GM18505 (cell line): ENCODE measurements at regions not wholly inside any gene's neighbourhood (a gene's known extent, or its start where the extent isn't known, plus 50 kb on each side); places are given as distances from the start of the nearest gene placed in this dataset.
"Not testable (repeated sequence)": the region's sequence is repeated elsewhere in the genome, so short reads cannot be mapped to it uniquely, and the experiment has no call there.

Experiments used
- ATAC-seq: cut with Tn5 transposase; IDR thresholded peaks from one replicate; pipeline ENCODE4 v1.9.1; 2021; ENCODE audit not compliant: unreplicated experiment
- POLR2A ChIP-seq: IDR thresholded peaks from 4 replicates; pipeline ENCODE4 v1.6.1; 2011; ENCODE audit warnings: borderline replicate concordance; ENCODE audit not compliant: insufficient read depth, insufficient read length; ENCODE audit errors: extremely low read depth

DNA sequence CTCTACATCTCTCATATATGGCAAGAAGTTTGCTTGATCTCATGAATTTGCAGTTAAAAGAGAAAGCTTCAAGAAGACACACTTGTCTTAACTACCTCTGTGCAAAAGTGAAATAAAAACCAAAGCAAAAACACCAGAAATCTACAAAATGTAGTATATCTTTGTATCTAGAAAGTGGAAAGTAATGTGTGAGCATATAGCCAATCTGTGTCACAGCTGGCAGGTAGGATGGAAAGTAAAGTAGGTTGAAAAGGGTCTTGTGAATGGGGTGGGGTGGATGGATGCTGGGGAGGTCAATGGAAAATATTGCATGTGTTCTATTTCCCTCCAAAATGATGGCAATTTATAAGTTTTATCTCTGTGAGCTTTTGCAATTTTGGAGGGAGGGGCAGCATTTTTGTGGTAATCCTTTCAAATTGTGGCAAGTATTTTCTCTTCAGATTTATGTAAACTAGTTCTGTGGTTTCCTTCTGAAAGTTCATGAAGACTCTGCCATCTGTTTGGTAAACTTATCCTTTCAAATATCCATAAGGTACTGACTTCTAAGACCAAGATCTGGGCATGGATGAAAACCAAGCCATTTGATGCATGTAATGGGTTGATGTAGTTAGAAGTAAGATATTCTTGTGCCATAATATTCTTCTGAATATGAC lies 215.9 kb upstream of the GIMD1 start:
- TF ChIP-seq POLR2A = no peak
- ATAC-seq = no peak

DNA sequence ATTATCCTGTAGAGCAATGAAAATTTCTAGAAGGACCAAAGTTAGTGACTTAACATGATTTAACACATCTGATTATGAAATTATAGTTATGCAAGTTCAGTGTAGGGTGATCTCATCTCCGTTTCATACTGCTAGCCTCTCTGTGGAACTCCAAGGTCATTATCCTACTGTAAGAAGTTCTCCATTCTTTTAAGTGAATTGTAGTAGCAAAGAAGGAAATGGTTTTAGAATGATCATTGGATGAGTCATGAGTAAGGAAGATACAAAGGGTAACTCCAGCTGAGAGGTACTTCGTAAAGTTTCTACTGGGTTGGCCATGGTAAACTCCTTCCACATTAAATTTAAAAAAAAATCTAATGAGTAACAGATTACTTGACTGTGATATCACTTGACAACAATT lies 215.0 kb upstream of the GIMD1 start:
- no peak for TF ChIP-seq POLR2A
- no peak for ATAC-seq

DNA sequence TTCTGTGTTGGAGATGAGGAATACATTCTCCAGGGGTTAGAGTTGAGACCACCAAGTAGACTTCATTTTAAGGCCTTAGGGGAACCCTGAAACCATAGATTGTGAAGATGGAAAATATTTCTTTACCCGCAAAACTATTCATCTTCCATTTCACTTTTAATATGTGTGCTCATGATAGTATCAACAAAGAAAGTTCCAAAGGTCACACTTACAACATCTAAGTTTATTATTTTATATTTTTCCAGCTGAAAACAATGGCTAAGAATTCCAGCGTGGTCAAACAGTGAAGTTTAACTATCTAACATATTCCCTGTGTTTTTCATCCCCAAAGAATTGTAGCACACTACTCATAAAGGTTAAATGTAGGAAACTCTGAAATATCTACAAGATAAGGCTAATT lies 214.5 kb upstream of the GIMD1 start:
- ATAC-seq = no peak
- TF ChIP-seq POLR2A = no peak

DNA sequence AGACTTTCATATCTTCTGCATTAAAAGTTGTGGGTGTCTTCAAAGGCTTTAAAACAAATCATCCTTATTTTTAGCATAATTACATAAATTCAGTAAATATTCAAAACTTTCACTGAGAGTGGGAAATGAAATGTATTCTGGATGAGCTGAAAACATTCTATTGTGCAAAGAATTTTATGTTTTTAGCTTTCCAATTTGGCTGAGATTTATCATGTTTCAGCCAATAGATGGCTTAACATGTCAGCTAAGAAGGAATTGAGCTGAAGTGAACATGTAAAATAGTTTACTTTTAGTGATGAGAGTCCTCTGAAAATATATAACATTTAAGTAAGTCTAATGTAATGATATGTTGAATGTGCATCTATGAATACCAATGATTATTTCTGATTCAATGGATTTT lies 213.5 kb upstream of the GIMD1 start:
- TF ChIP-seq POLR2A = no peak
- ATAC-seq = no peak

DNA sequence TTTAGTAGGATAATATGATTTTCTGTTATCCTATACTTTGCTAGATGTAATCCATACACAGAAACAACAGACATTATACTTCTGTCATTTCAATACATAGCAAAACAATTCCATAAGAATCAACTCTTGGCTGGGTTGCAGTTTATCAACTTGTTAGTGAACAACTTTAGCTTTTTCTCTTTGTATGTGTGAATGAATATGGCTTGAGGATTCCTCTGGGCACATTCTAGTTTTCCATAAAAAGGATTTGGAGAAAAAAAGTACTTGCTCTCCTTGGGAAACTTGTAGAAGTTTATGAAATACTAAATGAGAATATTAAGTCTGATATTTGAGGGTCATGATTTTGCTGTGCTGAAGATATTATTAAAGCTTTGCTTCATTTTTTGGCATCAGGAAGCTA lies 210.7 kb upstream of the GIMD1 start:
- TF ChIP-seq POLR2A = no peak
- no peak for ATAC-seq

DNA sequence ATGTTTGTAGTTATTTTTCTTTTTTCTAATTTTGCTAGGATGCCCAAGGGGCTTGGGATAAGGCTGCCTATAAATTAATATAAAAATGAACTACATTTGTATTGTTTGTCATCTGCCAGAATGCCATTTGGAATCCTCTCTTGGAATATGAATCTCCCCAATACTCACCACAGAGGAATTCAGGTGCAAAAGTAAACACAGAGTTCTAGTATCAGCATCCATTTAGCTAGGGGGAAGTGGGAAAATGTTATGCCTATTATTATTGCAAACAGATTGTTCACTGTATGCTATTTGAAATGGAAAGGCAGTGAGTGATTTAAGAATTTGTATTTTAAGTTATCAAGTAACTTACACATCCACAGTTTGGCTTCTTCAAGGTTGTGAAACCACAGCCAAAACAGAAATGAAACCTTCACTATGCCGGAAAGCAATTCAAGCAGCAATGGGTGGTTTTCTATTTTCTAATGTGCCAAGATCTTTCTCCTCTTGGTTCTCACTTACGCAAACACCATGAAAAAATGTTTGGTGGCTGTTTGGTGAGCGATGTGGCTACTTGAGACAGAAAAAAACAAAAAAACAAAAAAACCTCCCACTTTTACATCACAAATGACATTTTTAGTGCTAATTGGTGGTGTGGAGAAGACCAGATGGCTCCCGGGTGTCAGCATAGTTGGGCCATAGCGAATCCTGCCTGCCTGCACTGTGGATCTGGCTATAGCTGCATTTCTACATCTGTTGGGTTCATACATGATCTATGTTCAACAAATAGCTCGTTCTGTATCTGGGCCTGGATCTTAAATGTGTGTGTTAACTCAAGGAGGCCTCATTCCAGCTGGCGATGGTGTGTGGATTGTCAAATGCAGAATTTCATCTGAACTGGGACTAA lies 200.8 kb upstream of the GIMD1 start:
- no peak for ATAC-seq
- no peak for TF ChIP-seq POLR2A

DNA sequence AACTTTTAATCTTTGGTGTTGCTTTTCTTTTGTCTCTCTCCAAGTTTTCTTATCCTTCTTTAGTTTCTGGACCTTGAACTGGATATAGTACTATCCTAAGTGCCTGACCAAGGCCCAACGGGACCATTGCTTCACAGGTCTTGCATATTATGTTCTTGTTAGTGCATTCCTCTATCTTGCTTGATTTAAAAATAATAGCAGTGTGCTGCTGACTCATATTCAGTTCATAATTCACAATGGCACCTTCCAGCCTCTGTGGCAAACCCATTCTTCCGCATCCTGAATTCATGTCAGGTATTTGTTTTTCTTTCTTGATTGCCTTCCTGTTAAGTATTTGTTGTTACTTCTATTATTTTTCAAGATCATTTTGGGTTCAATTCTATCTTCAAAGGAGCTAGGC lies 197.1 kb upstream of the GIMD1 start:
- no peak for TF ChIP-seq POLR2A
- no peak for ATAC-seq

DNA sequence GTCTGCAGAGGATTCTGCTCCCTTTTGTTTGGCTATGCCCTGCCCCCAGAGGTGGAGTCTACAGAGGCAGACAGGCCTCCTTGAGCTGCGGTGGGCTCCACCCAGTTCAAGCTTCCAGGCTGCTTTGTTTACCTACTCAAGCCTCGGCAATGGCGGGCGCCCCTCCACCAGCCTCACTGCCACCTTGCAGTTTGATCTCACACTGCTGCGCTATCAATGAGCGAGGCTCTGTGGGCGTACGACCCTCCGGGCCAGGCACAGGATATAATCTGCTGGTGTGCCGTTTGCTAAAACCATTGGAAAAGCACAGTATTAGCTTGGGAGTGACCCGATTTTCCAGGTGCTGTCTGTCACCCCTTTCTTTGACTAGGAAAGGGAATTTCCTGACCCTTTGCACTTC lies 195.1 kb upstream of the GIMD1 start:
- ATAC-seq = not testable (repeated sequence)

DNA sequence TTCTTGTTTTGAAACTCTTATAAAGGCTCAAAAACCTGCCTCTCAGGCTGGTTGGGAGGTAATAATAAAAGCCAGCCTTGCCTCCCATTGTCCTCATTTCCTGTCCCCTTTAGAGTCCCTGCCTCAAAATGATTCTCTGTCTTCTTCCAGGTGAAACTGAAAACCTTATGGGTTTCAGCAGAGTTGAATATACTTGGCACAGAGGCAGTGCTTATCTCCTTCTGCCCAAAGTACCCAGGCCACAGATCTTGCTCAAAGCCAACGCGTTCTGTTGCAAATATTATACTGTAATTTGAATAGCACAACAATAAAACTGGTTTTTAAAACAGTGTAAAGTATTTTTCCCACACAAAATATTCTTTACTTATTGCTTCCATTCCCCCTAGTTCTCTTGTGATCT lies 183.1 kb upstream of the GIMD1 start:
- TF ChIP-seq POLR2A = no peak
- no peak for ATAC-seq

DNA sequence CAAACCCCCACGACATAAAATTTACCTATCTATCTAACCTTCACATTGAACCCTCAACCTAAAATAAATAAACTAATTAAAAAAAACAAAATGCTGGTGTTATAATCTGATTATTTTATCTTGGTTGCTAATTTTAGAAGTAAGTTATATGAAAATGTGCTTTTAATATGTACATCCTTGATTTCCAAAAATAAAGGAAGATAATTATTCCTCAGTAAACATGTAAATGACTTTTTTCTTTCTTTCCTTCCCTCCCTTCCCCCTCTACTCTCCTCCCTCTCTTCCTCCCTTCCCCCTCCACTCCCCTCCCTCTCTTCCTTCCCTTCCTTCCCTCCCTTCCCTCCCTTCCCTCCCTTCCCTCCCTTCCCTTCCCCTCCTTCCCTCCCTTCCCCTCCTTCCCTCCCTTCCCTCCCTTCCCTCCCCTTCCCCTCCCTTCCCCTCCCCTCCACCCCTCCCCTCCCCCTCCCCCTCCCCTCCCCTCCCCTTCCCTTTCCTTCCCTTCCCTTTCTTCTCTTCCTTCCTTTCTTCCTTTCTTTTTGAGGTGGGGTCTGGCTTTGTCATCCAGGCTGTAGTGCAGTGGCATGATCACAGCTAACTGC lies 180.0 kb upstream of the GIMD1 start:
- no peak for TF ChIP-seq POLR2A
- ATAC-seq = no peak

DNA sequence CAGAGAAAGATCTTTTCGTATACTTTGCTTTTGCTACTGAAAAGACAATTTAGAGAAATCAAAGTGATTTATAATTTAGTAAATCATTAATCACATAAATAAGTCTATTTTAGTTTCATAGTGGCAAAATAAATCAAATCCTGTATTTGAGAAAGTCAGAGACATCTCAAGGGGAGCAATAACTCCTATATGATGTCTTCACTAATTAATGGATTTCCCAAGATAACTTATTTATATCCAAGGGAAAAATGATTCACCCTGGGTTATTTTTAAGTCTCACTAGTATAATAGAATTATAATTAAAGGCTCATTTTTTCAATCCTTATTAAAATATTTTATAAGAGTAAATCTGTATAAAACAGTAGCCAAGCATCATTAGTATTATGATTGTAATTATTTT lies 177.8 kb upstream of the GIMD1 start:
- no peak for TF ChIP-seq POLR2A
- ATAC-seq = no peak

DNA sequence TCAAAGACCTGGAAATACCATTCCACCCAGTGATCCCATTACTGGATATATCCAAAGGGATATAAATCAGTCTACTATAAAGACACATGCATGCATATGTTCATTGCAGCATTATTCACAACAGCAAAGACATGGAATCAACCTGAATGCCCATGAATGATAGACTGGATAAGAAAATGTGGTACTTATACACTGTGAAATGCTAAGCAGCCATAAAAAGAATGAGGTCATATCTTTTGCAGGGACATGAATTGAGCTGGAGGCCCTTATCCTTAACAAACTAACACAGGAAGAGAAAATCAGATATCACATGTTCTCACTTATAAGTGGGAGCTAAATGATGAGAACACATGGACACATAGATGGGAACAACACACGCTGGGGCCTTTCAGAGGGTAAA lies 174.0 kb upstream of the GIMD1 start:
- ATAC-seq = not testable (repeated sequence)

DNA sequence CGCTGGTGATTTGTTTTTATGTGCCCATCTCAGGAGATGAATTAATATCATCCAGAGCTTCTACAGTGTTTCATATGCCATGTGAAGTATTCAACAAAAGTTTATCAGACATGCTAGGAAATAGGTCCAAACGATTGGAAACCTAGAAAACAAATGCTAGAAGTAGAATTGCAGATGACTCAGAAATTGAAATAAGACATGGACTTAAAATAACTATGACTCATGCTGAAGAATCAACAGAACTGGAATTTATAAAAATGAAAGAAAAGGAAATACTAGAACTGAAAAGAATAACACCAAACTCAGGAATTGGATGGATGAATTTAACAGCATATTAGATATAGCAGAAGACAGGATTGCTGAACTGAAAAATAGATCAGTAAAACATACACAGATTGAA lies 172.7 kb upstream of the GIMD1 start:
- no peak for TF ChIP-seq POLR2A
- ATAC-seq = no peak

DNA sequence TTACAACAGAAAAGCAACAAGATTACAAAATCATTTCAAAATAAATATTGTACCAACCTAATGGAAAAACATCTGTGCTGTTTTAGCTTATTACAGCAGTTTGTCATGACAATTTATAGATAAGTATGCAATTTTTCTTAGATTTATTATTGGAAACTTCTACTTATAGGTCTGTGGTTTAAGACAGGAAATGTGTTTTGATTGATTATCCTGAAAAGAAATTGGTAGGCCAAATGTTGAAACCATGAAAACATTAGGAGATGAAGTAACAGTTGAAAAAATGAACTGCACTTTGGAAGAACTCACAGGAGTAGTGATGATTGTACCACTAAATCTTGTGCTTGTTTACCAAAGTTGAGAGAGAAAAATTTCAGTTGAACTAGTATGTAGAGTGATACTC lies 162.2 kb upstream of the GIMD1 start:
- TF ChIP-seq POLR2A = no peak
- no peak for ATAC-seq

DNA sequence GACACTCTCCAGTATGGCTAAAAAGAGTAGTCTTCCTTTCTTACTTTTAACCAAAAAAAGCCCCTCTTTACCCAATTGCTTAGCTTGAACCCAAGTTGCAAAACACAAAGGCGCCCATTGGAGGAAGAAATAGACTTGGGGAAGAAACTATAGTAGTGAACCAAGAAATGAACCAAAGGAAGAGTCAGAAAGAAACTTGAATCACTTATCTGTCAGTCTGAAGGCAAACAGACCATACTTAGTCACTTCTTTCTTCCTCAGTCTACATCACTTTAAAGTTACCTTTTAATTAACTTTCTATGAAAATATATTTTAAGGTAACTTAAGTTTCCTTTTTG lies 161.4 kb upstream of the GIMD1 start:
- ATAC-seq = no peak

More for the DNA sequence above, 161.4 kb upstream of the GIMD1 start:
- no peak for TF ChIP-seq POLR2A
